Breast epithelium (tissue), 4 donors: ENCODE measurements at regions not wholly inside any gene's neighbourhood (a gene's known extent, or its start where the extent isn't known, plus 50 kb on each side); places are given as distances from the start of the nearest gene placed in this dataset.

Experiments used
- DNase-seq, 2 donors: peaks; one replicate each; pipeline ENCODE4 v3.0.0-alpha.2; 2019; ENCODE audit warnings: low spot score in 2 of 2
- H3K27ac ChIP-seq, 2 donors: fragments of 200-600 bp; sonication (generic) in 1 of 2; one replicate each; pipeline ENCODE4 v1.5.1; 2016 to 2019; ENCODE audit warnings: mild to moderate bottlenecking in 1 of 2
- H3K27me3 ChIP-seq, 2 donors: fragments of 200-600 bp; sonication (generic) in 1 of 2; one replicate each; pipeline versions ENCODE4 v1.5.1 to v1.6.0; 2017 to 2019; ENCODE audit warnings: control low read depth in 1 of 2, mild to moderate bottlenecking in 1 of 2
- H3K36me3 ChIP-seq: fragments of 200-600 bp; one replicate; pipeline ENCODE4 v1.5.1; 2019
- H3K4me1 ChIP-seq, 2 donors: fragments of 200-600 bp; sonication (generic); one replicate each; pipeline ENCODE4 v1.5.1; 2016 to 2019; ENCODE audit warnings: control low read depth in 1 of 2
- H3K4me3 ChIP-seq, 3 donors: fragments of 200-600 bp; sonication (generic); 1 replicate in 2 of 3; 2 replicates in 1 of 3; pipeline ENCODE4 v1.5.1; 2016 to 2019; ENCODE audit warnings: mild to moderate bottlenecking in 3 of 3, moderate library complexity in 2 of 3
- H3K9me3 ChIP-seq, 2 donors: fragments of 200-600 bp; sonication (generic) in 1 of 2; one replicate each; pipeline ENCODE4 v1.5.1; 2016 to 2019; ENCODE audit warnings: control low read depth in 1 of 2
- CTCF ChIP-seq, 3 donors: fragments of 450-650 bp; IDR thresholded peaks; one replicate each; pipeline ENCODE4 v1.5.1; 2016 to 2017; ENCODE audit warnings: antibody characterized with exemption in 3 of 3, mild to moderate bottlenecking in 3 of 3, moderate library complexity in 3 of 3
- POLR2A ChIP-seq: fragments of 450-650 bp; IDR thresholded peaks from one replicate; pipeline ENCODE4 v1.6.1; 2016; ENCODE audit warnings: antibody characterized with exemption, mild to moderate bottlenecking, moderate library complexity
- POLR2AphosphoS5 ChIP-seq, 3 donors: sonication (generic); formaldehyde crosslinking; IDR thresholded peaks; one replicate each; pipeline ENCODE4 v1.6.1; 2017; ENCODE audit warnings: antibody characterized with exemption in 3 of 3
- intact Hi-C: fragments of 100-400 bp; cut with DNase I; formaldehyde crosslinking; loops from one replicate; pipeline ENCODE4 v1.15.1; 2023; ENCODE audit warnings: low total_unique reads

- no peaks in the 10 kb centered on the region for H3K4me1 ChIP-seq
- H3K27me3 ChIP-seq: no peaks in the 10 kb centered on the region
- TF ChIP-seq POLR2AphosphoS5 (IDR thresholded peaks at IDR 0.05): no peak
- no peak for TF ChIP-seq CTCF (IDR thresholded peaks at IDR 0.05)
- no peak for TF ChIP-seq POLR2A
- H3K27ac ChIP-seq: no peak overlapping the region
- H3K36me3 ChIP-seq: no peaks in the 10 kb centered on the region
- H3K9me3 ChIP-seq: no peaks in the 10 kb centered on the region
- no peak overlapping the region for H3K4me3 ChIP-seq
- intact Hi-C loops: no loop called here
- no peak for DNase-seq
Measured at GRCh38 chr6:51019806-51020205, 201.1 kb downstream of the TFAP2B start.

- Histone ChIP-seq H3K36me3 (no peaks in the 10 kb centered on the region), H3K4me1 (no peaks in the 10 kb centered on the region), H3K27me3 (no peaks in the 10 kb centered on the region), H3K9me3 (no peaks in the 10 kb centered on the region), H3K27ac (no peak overlapping the region), H3K4me3 (no peak overlapping the region)
- DNase-seq: no peak
- no peak for TF ChIP-seq POLR2AphosphoS5 (IDR thresholded peaks at IDR 0.05)
- no peak for TF ChIP-seq POLR2A
- TF ChIP-seq CTCF (IDR thresholded peaks at IDR 0.05): no peak
- intact Hi-C loops: no loop called here
Measured at GRCh38 chr6:51021171-51021570, 202.5 kb downstream of the TFAP2B start.

- intact Hi-C loops: no loop called here
Measured at GRCh38 chr6:51024126-51024525, 205.5 kb downstream of the TFAP2B start.

GRCh38 chr6:51025082-51025777 lies 206.6 kb downstream of the TFAP2B start:
- no peak for TF ChIP-seq CTCF (IDR thresholded peaks at IDR 0.05)
- no peak for TF ChIP-seq POLR2A
- TF ChIP-seq POLR2AphosphoS5 (IDR thresholded peaks at IDR 0.05): no peak
- H3K36me3 ChIP-seq: no peaks in the 10 kb centered on the region
- no peak overlapping the region for H3K4me3 ChIP-seq
- no peak overlapping the region for H3K27ac ChIP-seq
- no peak for DNase-seq
- H3K9me3 ChIP-seq: no peaks in the 10 kb centered on the region
- no peaks in the 10 kb centered on the region for H3K27me3 ChIP-seq
- intact Hi-C loops: no loop called here
- H3K4me1 ChIP-seq: no peaks in the 10 kb centered on the region

More at GRCh38 chr6:51024126-51024525, 205.5 kb downstream of the TFAP2B start:
- no peaks in the 10 kb centered on the region for H3K27me3 ChIP-seq
- H3K36me3 ChIP-seq: no peaks in the 10 kb centered on the region
- no peak for DNase-seq
- no peak for TF ChIP-seq POLR2A
- no peak for TF ChIP-seq POLR2AphosphoS5 (IDR thresholded peaks at IDR 0.05)
- no peak for TF ChIP-seq CTCF (IDR thresholded peaks at IDR 0.05)
- H3K4me3 ChIP-seq: no peak overlapping the region
- no peaks in the 10 kb centered on the region for H3K9me3 ChIP-seq
- no peak overlapping the region for H3K27ac ChIP-seq
- no peaks in the 10 kb centered on the region for H3K4me1 ChIP-seq

GRCh38 chr6:51027283-51028065 lies 208.8 kb downstream of the TFAP2B start:
- no peaks in the 10 kb centered on the region for H3K27me3 ChIP-seq
- H3K4me3 ChIP-seq: no peak overlapping the region
- H3K4me1 ChIP-seq: no peaks in the 10 kb centered on the region
- DNase-seq: no peak
- intact Hi-C loops: no loop called here
- no peak overlapping the region for H3K27ac ChIP-seq
- TF ChIP-seq POLR2AphosphoS5 (IDR thresholded peaks at IDR 0.05): no peak
- no peak for TF ChIP-seq CTCF (IDR thresholded peaks at IDR 0.05)
- no peak for TF ChIP-seq POLR2A
- H3K36me3 ChIP-seq: no peaks in the 10 kb centered on the region
- no peaks in the 10 kb centered on the region for H3K9me3 ChIP-seq
